BJ (cell line): ENCODE measurements at regions not wholly inside any gene's neighbourhood (a gene's known extent, or its start where the extent isn't known, plus 50 kb on each side); places are given as distances from the start of the nearest gene placed in this dataset.

Experiments
- CTCF ChIA-PET: fragments of 350-600 bp; formaldehyde crosslinking; extraction: SDS; loops from one replicate; lab custom pipeline; 2021; ENCODE audit warnings: antibody characterized with exemption, inconsistent platforms; lab: Yijun Ruan, JAX
- POLR2A ChIA-PET: fragments of 300-600 bp; sonication (Branson Sonifier 250); formaldehyde crosslinking; extraction: SDS; loops from one replicate; lab custom pipeline; 2021; ENCODE audit warnings: antibody characterized with exemption; lab: Charles Lee
- DNase-seq: peaks from one replicate; pipeline ENCODE4 v3.0.0-alpha.2; 2011; ENCODE audit warnings: low read depth
- H3K27me3 ChIP-seq: 2 replicates; pipeline ENCODE4 v1.6.0; 2011; ENCODE audit warnings: low read length; ENCODE audit not compliant: control insufficient read depth, insufficient read depth
- H3K36me3 ChIP-seq: 2 replicates; pipeline ENCODE4 v1.5.1; 2011; ENCODE audit warnings: low read length; ENCODE audit not compliant: control insufficient read depth, insufficient read depth
- H3K4me3 ChIP-seq: 2 replicates; pipeline ENCODE4 v1.5.1; 2011; ENCODE audit warnings: low read depth, mild to moderate bottlenecking, control low read depth, low read length
- TF ChIP-seq, protein P1 (sequence below): IDR thresholded peaks from 2 replicates; pipeline ENCODE4 v1.5.1; 2011; ENCODE audit warnings: low read depth, mild to moderate bottlenecking, control low read depth, inconsistent platforms, low read length, moderate library complexity; ENCODE audit not compliant: insufficient read depth

DNA sequence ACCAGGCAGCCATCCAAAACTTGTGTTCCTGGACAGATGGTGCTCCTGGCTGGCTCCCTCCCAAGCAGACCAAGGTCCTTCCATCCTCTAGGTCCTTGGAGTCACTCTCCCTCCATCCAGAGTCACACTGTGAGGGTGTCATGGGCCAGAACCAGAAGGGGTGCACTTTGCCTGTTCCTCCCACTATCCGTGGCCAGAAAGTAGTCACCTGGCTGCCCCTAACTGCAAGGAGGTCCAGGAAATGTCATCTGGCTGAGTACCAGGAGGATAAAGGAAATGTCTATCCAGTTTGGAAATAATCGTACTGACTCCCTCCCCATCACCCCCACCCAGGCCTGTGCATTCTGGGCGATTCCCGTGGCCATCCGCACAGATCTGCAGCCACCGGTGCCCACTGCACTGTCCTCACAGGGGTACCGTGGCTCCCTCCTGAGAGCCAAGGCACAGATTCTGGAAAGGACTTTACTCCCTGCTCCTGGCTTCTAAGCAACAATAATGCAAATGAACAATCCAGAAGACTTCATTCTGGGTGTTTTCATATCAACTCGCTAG is 253.2 kb downstream of the NPHP4 start:
- DNase-seq, result no peak
- Histone ChIP-seq H3K27me3 (no peaks in the 10 kb centered on the region), H3K36me3 (no peaks in the 10 kb centered on the region), H3K4me3 (no peak overlapping the region)
- CTCF ChIA-PET, result no interaction called here
- POLR2A ChIA-PET, result no interaction called here
- TF ChIP-seq, protein P1, sequence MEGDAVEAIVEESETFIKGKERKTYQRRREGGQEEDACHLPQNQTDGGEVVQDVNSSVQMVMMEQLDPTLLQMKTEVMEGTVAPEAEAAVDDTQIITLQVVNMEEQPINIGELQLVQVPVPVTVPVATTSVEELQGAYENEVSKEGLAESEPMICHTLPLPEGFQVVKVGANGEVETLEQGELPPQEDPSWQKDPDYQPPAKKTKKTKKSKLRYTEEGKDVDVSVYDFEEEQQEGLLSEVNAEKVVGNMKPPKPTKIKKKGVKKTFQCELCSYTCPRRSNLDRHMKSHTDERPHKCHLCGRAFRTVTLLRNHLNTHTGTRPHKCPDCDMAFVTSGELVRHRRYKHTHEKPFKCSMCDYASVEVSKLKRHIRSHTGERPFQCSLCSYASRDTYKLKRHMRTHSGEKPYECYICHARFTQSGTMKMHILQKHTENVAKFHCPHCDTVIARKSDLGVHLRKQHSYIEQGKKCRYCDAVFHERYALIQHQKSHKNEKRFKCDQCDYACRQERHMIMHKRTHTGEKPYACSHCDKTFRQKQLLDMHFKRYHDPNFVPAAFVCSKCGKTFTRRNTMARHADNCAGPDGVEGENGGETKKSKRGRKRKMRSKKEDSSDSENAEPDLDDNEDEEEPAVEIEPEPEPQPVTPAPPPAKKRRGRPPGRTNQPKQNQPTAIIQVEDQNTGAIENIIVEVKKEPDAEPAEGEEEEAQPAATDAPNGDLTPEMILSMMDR, result no peak

DNA sequence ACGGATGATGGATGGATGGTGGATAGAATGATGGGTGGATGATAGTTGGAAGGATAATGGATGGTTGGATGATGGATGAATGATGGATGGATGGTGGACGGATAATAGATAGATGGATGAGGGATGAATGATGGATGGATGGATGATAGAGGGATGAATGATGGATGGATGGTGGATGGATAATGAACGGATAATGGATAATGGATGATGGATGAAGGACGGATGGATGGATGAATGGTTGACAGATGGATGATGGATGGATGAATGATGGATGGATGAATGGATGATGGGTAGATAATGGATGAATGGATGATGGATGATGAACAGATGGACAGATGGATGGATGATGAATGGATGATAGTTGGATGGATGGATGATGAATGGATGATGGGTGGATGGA is 255.1 kb downstream of the NPHP4 start:
- POLR2A ChIA-PET, result no interaction called here
- DNase-seq, result no peak
- Histone ChIP-seq H3K4me3 (no peak overlapping the region), H3K27me3 (no peaks in the 10 kb centered on the region), H3K36me3 (no peaks in the 10 kb centered on the region)
- TF ChIP-seq, protein P1, result no peak
- CTCF ChIA-PET, result no interaction called here

DNA sequence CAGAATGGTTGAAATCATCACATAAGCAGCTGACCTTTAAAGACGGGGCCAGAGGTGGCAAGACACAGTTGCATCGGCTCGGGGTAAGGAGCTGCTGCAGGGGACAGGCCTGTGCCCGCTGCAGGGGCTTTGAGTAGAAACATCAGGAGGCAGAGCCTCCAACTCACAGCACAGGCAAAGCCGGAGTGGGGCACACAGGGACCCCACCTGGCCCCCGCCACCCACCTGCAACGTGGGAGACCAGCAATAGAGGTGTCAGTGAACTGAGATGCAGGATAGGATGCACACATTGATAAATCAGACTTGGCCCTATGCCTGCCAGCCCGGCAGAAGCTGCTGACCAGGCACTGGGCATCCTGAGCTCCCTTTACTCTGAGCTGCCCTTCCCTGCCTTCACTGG is 257.2 kb downstream of the NPHP4 start:
- TF ChIP-seq, protein P1, result no peak
- H3K4me3 ChIP-seq, result no peak overlapping the region
- H3K36me3 ChIP-seq, result no peaks in the 10 kb centered on the region
- ChIA-PET CTCF (no interaction called here), POLR2A (no interaction called here)
- H3K27me3 ChIP-seq, result no peaks in the 10 kb centered on the region
- no peak for DNase-seq

DNA sequence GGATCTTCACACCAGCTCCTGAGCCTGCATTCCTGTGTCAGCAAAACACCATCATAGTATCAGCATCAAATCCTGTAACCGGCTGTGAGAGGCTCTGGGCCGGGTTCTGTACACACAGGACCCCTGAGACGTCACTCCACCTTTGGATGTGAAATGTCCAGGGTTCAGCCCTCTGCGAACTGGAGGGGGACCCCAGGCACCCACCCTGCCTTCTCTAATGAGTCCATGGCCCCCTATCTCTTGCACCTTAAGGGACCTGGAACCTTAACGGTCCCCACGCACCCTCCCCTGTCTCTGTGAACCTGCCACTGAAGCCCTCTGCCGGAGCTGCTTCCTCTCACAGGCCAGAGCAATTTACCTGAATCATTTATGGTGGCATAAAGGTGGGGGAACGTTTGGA is 257.8 kb downstream of the NPHP4 start:
- TF ChIP-seq, protein P1, result no peak
- POLR2A ChIA-PET, result no interaction called here

DNA sequence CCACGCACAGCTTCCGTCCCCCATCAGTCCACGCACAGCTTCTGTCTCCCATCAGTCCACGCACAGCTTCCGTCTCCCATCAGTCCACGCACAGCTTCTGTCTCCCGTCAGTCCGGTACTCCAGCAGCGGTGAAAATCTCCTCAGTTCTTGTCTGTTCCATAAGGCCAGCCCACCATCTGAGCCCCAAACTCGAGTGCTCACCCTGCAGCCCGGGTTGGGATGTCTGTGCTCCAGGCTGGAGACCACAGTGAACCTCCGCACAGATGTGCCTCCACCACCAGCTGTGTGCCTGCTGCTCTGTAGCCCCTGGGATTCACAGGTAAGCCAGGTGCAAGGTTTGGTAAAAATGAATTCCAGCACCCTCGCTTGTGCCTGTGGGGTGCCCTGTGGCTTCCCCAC is 258.6 kb downstream of the NPHP4 start:
- DNase-seq, result no peak
- Histone ChIP-seq H3K27me3 (no peaks in the 10 kb centered on the region), H3K36me3 (no peaks in the 10 kb centered on the region), H3K4me3 (no peak overlapping the region)
- ChIA-PET POLR2A (no interaction called here), CTCF (no interaction called here)
- TF ChIP-seq, protein P1, result no peak

More for the DNA sequence above, 257.8 kb downstream of the NPHP4 start:
- no peak for DNase-seq
- H3K36me3 ChIP-seq, result no peaks in the 10 kb centered on the region
- CTCF ChIA-PET, result no interaction called here
- no peak overlapping the region for H3K4me3 ChIP-seq
- no peaks in the 10 kb centered on the region for H3K27me3 ChIP-seq
